ENCODE measurements at regions not wholly inside any gene's neighbourhood (a gene's known extent, or its start where the extent isn't known, plus 50 kb on each side); places are given as distances from the start of the nearest gene placed in this dataset.

DNA sequence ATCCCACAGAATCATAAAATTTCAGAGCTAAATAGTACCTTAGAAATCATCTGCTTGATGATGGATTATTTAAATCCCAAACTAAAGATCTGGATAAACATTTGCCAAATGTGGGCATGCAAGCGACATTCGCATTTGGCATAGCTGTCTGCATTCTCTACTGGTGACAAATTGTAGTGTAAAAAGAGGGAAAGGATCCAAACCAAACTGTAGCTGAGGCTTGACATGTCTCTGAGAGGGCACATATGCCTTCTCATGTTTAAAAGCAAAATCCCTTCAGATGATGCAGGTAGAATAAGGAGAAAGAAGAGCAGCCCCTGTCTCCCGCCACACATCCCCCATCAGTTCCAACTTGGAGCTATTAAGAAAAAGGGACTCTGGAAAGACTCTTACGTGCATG, 257.5 kb upstream of the MTNR1B start:
- no peak overlapping the region for H3K4me3 ChIP-seq (ENCODE audit: low read depth, low read length)
- DNase-seq (ENCODE audit: low read depth) = no peak
- TF ChIP-seq, protein P1, sequence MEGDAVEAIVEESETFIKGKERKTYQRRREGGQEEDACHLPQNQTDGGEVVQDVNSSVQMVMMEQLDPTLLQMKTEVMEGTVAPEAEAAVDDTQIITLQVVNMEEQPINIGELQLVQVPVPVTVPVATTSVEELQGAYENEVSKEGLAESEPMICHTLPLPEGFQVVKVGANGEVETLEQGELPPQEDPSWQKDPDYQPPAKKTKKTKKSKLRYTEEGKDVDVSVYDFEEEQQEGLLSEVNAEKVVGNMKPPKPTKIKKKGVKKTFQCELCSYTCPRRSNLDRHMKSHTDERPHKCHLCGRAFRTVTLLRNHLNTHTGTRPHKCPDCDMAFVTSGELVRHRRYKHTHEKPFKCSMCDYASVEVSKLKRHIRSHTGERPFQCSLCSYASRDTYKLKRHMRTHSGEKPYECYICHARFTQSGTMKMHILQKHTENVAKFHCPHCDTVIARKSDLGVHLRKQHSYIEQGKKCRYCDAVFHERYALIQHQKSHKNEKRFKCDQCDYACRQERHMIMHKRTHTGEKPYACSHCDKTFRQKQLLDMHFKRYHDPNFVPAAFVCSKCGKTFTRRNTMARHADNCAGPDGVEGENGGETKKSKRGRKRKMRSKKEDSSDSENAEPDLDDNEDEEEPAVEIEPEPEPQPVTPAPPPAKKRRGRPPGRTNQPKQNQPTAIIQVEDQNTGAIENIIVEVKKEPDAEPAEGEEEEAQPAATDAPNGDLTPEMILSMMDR (IDR thresholded peaks at IDR 0.05; ENCODE audit: low read depth, low read length, missing control alignments) = no peak

DNA sequence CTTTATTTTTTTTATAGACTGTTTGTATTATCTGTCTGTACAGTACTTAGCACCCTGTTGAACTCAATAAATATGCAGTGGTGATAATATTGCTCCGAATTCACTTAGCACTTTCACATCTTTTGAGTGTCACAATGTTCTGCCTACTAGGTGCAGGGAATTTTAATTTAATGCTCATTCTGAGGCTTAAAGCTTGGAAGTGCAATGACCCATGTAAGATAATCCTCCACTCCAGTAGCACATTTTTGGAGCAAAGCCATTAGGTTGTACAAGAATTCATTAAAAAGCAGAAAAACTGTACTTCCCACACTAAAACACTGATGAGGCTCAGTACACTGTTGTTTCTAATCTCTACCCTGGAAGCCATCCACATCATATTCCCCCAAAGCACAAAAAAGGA, 255.3 kb upstream of the MTNR1B start:
- TF ChIP-seq, protein P1 (IDR thresholded peaks at IDR 0.05; ENCODE audit: low read depth, low read length, missing control alignments) = no peak
- H3K4me3 ChIP-seq (ENCODE audit: low read depth, low read length) = no peak overlapping the region
- no peak for DNase-seq (ENCODE audit: low read depth)

DNA sequence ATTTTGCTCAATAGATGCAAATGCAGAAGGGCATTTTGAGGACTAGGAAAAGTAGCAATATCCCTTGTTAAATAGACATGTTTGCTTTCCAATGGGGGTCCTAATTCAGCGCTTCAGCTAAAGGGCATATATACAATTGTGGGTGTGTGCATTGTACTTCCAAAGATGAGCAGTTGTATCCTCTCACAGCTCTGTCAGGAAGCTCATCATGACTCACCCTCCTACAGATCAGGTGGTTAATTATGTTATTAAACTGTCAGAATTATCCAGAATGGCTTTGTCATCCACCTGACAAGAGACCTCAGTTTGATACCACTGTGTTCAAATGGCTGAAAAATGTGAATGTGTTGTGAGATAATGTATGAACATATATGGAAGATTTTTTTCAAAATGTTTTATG, 252.2 kb upstream of the MTNR1B start:
- TF ChIP-seq, protein P1 (IDR thresholded peaks at IDR 0.05; ENCODE audit: low read depth, low read length, missing control alignments) = no peak
- no peak overlapping the region for H3K4me3 ChIP-seq (ENCODE audit: low read depth, low read length)
- no peak for DNase-seq (ENCODE audit: low read depth)

DNA sequence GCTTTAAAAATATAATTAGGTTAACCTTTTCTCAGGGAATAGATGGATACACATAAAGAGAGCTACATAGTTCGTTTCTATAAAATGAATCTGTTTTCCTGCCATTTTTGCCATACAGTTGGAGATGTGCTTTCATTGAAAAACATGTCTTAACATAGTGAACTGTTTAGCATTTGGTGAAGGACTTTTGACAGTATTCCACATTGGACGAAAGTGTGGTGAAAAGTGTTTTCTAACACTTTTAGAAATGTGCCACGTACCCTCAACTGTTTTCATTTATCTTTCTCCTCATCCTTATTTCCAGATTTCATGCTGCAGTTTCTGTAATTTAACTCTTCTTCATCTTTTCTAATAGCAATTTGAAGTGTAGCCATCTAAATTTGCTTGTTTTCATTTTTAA, 249.1 kb upstream of the MTNR1B start:
- TF ChIP-seq, protein P1 (IDR thresholded peaks at IDR 0.05; ENCODE audit: low read depth, low read length, missing control alignments) = no peak

DNA sequence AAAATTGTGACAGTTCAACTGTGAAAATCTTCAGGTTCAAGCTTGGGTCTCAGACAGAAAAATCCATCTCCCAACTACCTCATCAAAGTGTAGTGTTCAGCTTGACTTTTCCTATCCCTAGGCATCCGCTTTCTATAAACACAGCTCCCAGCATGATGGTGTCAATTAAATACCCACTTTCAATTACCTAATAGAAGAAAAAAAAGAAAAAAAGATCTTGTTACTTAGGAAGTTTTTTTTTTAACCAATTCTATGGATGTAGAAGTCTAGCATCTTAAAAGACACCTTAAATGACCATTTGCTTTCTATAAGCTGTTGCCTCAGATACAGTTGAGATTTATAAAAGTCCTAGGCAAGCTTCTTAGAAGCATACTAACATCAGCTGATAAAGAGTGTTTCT, 244.1 kb upstream of the MTNR1B start:
- TF ChIP-seq, protein P1 (IDR thresholded peaks at IDR 0.05; ENCODE audit: low read depth, low read length, missing control alignments) = no peak

More for the DNA sequence above, 249.1 kb upstream of the MTNR1B start:
- H3K4me3 ChIP-seq (ENCODE audit: low read depth, low read length) = no peak overlapping the region
- DNase-seq (ENCODE audit: low read depth) = no peak

DNA sequence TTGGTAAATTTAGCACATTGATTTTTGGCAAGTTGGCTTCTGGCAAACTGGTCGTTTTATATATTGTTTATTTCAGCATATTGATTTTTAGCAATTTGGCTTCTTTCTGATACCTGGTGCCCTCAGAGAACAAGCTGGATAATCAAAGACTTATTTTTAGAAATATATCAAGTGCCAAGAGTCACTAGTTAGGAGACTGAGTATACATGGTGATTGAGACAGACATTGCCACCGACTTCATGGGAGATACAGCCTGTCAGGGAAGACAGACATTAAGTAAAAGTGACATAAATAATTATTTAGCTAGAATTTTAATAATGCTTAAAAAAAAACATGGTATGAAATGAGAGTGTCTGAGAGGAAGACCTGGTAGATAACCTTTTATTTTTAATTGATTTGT, 242.3 kb upstream of the MTNR1B start:
- TF ChIP-seq, protein P1 (IDR thresholded peaks at IDR 0.05; ENCODE audit: low read depth, low read length, missing control alignments) = no peak
- no peak overlapping the region for H3K4me3 ChIP-seq (ENCODE audit: low read depth, low read length)
- DNase-seq (ENCODE audit: low read depth) = no peak

More for the DNA sequence above, 244.1 kb upstream of the MTNR1B start:
- DNase-seq (ENCODE audit: low read depth) = no peak
- H3K4me3 ChIP-seq (ENCODE audit: low read depth, low read length) = no peak overlapping the region

DNA sequence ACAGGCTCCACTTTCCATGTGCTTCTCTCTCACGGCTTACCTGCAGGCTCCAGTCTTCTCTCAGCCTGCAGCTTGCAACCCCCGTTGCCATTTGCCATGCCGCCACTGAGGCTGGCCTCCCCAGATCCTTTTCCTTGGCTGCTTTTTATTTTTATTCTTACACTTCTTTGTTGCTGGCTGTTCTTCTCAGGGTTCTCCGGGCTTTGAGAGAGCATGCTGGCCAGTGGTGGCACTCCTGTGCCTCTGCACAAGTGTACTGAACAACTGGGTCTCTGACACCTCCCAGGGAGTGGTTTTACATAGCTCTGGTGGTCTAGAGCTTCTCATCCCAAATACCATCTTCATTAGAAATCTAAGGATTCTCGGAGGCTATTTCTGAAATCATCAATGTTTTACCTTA, 241.7 kb upstream of the MTNR1B start:
- no peak for DNase-seq (ENCODE audit: low read depth)
- no peak overlapping the region for H3K4me3 ChIP-seq (ENCODE audit: low read depth, low read length)
- TF ChIP-seq, protein P1 (IDR thresholded peaks at IDR 0.05; ENCODE audit: low read depth, low read length, missing control alignments) = no peak

Data from GM12864 (cell line).